Mucosa of descending colon (tissue), 3 donors: ENCODE measurements at regions not wholly inside any gene's neighbourhood (a gene's known extent, or its start where the extent isn't known, plus 50 kb on each side); places are given as distances from the start of the nearest gene placed in this dataset.

Experiments used
- ATAC-seq: fragments of 200-7000 bp; cut with Tn5 transposase; one replicate; pipeline ENCODE4 v1.9.1; 2020; ENCODE audit warnings: mild to moderate bottlenecking, moderate library complexity
- DNase-seq, 3 donors: peaks; one replicate each; pipeline ENCODE4 v3.0.0-alpha.2; 2020
- H3K36me3 ChIP-seq: fragments of 200-600 bp; one replicate; pipeline ENCODE4 v1.8.0; 2021; ENCODE audit warnings: low read depth, mild to moderate bottlenecking
- H3K4me1 ChIP-seq: fragments of 200-600 bp; one replicate; pipeline ENCODE4 v1.8.0; 2021; ENCODE audit warnings: low read depth, mild to moderate bottlenecking
- H3K4me3 ChIP-seq: fragments of 200-600 bp; one replicate; pipeline ENCODE4 v1.8.0; 2021; ENCODE audit warnings: mild to moderate bottlenecking
- H3K9me3 ChIP-seq: fragments of 200-600 bp; one replicate; pipeline ENCODE4 v1.8.0; 2021; ENCODE audit warnings: mild to moderate bottlenecking
- intact Hi-C, 2 donors: fragments of 100-400 bp; cut with DNase I in 1 of 2; cut with micrococcal nuclease in 1 of 2; formaldehyde crosslinking; loops; one replicate each; pipeline versions ENCODE4 v1.11.0 to v1.11.1; 2022; cut with DNase I, micrococcal nuclease
- TF ChIP-seq, protein P1 (sequence below): fragments of 200-600 bp; IDR thresholded peaks from one replicate; pipeline ENCODE4 v1.8.0; 2022; ENCODE audit warnings: antibody characterized with exemption, mild to moderate bottlenecking
- donor health status: DM: no; HTN: no; CAD: no; lungs with moderate emphysema.
- donor health status: DM: no; HTN: no; CAD: no.
- donor health status: DM: no; HTN: yes; CAD: no.

DNA sequence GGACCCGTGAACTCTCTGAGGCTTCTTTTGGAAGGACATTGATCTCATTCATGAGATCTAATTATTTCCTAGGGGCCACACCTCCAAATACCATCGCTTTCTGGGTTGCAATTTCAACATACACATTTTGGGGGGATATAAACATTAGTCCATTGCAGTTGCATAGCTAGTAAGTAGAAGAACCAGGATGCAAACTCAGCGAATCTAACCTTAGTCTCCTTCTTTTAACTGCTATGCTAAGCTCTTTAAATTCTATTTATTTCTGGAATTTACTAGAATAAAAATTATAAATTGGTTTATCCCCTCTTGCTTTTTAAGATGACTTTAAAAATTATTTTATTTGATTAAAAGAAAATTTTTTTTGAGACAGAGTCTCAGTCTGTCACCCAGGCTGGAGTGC, 232.5 kb upstream of the EEF2KMT start:
- intact Hi-C loops = no loop called here
- TF ChIP-seq, protein P1, sequence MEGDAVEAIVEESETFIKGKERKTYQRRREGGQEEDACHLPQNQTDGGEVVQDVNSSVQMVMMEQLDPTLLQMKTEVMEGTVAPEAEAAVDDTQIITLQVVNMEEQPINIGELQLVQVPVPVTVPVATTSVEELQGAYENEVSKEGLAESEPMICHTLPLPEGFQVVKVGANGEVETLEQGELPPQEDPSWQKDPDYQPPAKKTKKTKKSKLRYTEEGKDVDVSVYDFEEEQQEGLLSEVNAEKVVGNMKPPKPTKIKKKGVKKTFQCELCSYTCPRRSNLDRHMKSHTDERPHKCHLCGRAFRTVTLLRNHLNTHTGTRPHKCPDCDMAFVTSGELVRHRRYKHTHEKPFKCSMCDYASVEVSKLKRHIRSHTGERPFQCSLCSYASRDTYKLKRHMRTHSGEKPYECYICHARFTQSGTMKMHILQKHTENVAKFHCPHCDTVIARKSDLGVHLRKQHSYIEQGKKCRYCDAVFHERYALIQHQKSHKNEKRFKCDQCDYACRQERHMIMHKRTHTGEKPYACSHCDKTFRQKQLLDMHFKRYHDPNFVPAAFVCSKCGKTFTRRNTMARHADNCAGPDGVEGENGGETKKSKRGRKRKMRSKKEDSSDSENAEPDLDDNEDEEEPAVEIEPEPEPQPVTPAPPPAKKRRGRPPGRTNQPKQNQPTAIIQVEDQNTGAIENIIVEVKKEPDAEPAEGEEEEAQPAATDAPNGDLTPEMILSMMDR = no peak
- no peak for DNase-seq
- no peak for ATAC-seq
- H3K36me3 ChIP-seq = no peaks in the 10 kb centered on the region
- no peaks in the 10 kb centered on the region for H3K9me3 ChIP-seq
- H3K4me3 ChIP-seq = no peak overlapping the region
- no peaks in the 10 kb centered on the region for H3K4me1 ChIP-seq

DNA sequence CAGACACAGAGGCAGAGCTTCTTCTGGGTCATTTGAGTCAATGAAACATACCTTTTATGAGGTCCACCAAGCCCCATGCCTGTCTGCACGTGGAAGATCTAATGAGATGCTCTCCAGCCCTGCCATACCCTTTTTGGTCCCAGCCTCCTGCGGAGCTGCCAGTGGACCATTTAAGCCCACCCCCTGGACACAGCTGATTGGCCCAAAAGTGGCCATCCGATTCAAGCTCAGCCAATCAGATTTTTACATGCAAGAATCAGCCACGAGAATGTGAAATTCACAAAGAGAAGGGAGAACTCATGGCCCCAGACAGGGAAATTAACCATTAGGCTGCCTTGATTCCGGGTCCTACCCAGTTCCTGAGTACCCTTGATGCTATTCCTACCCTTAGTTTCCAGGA, 231.0 kb upstream of the EEF2KMT start:
- intact Hi-C loops = no loop called here
- ATAC-seq = no peak
- TF ChIP-seq, protein P1 = no peak
- Histone ChIP-seq H3K4me3 (no peak overlapping the region), H3K4me1 (no peaks in the 10 kb centered on the region), H3K36me3 (no peaks in the 10 kb centered on the region), H3K9me3 (no peaks in the 10 kb centered on the region)
- no peak for DNase-seq

DNA sequence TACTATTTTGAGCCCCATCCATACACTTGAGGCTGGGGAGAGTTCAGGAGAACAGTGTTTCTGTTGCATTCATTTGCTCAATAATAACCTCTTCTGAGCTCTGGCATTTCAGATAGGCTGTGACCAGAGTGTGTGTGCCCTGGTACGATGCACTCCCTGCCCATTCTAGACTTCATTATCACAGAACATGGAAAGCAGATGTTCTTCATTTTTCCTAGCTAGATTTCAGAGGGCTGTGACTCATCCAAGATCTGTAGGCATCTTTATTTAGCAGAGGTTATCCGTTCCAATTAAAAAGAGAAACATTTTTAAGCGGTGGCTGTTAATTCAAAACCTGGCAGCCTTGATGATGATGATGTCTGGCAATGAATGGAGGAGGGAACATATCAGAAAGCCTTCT, 228.8 kb upstream of the EEF2KMT start:
- intact Hi-C loops = no loop called here
- TF ChIP-seq, protein P1 = no peak
- ATAC-seq = no peak
- Histone ChIP-seq H3K4me1 (no peaks in the 10 kb centered on the region), H3K36me3 (no peaks in the 10 kb centered on the region), H3K9me3 (no peaks in the 10 kb centered on the region), H3K4me3 (no peak overlapping the region)
- DNase-seq = no peak

DNA sequence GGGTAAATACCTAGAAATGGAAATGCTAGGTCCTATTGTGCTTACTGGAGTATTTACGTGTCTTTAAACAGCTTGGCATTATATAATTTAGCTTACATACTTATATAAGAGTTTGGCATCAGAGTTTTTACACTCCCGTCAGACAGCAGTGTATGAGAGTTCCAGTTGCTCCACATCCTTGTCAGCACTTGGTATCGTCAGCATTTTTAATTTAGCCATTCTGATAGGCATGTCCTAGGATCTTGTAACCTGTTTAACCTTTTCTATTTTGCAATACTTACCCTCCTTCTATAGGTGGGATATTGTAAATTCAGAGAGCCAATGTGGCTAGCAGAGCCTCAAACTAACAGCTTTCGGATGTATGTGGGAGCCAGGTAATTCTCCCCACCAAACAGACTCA, 228.3 kb upstream of the EEF2KMT start:
- Histone ChIP-seq H3K36me3 (no peaks in the 10 kb centered on the region), H3K4me1 (no peaks in the 10 kb centered on the region), H3K4me3 (no peak overlapping the region), H3K9me3 (no peaks in the 10 kb centered on the region)
- DNase-seq (no peak), ATAC-seq (no peak)
- intact Hi-C loops = no loop called here
- TF ChIP-seq, protein P1 = no peak

DNA sequence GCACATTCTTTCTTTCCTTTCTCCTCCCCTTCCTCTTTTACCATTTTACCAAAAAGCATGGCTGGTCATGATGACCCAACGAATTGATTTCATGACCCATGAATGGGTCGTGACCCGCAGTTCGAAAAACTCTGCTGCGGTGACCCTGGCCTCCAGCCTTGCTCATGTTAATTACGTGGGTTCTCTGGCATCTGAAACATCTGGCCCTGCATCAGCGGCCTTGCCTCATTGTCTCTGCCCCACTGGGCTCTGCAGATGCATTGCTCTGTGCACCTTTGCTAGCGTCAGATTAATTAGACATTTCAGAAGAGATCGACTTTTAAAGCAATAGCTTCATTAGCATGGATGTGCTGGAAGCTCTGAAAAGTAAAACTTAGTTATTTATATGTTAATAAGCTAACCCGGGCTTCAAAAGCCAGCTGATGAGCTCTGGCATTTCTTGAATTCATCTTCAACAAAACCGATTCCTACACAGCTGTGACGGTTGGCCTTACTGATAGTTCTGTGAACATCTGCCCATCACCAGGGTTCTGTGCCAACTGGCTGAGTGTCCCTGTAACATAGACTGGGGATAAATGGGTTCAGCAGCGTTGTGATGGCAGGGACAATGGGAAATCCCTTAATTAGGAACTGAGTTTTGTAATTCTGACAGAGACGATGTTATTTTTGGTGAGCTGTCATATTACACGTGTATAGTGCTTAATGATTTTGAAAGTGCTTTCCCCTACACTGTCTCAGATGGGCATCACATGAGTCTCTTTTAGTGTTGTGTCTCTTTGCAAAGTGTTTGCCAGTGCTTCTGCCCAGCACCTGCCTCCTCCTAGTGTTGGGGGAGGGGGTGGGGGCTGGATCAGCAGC, 225.9 kb upstream of the EEF2KMT start:
- TF ChIP-seq, protein P1 = no peak
- ATAC-seq (no peak), DNase-seq (no peak)
- Histone ChIP-seq H3K36me3 (no peaks in the 10 kb centered on the region), H3K4me1 (no peaks in the 10 kb centered on the region), H3K9me3 (no peaks in the 10 kb centered on the region), H3K4me3 (no peak overlapping the region)
- intact Hi-C loops = no loop called here

DNA sequence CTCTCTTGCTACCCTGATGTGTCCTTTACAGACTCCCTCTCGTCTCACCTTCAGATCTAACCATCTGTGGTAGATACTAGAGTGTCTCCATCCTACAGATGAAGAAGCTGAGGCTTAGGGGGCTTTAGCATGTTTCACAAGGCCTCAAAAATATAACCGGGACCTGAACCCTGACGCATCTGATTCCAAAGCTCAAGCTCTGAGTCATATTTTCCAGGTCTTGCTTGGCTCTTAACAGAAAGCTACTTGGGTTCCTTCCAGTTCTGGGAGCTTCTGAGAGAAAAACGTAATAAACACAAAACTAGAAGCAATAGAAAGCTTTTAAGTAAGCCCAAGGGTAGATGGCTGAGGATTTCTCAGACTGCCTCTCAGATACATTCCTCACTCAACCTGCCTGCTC, 224.3 kb upstream of the EEF2KMT start:
- ATAC-seq (no peak), DNase-seq (no peak)
- Histone ChIP-seq H3K4me3 (no peak overlapping the region), H3K36me3 (no peaks in the 10 kb centered on the region), H3K9me3 (no peaks in the 10 kb centered on the region), H3K4me1 (no peaks in the 10 kb centered on the region)
- intact Hi-C loops = no loop called here
- TF ChIP-seq, protein P1 = no peak
